ENCODE measurements at regions not wholly inside any gene's neighbourhood (a gene's known extent, or its start where the extent isn't known, plus 50 kb on each side); places are given as distances from the start of the nearest gene placed in this dataset.
"Not testable (repeated sequence)": the region's sequence is repeated elsewhere in the genome, so short reads cannot be mapped to it uniquely, and the experiment has no call there.

DNA sequence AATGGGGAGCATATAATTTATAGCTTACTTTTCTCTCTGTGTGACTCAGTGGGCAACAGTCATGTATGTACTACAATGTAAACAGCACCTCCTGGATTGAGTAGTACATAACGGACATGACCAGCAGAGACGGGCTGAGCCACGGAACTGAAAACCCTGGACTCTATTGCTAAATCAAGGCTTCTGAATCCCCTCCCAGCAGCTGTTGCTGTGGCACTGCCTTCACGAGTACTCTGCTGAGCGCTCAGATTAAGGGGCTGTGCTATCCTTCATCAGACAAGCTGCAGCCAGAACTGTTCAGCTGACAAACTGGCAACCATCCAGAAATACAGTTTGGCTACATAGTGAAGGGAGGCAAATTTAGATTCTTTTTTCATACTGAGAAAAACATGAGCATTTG, 131.3 kb upstream of the CCDC180 start:
- no peak for DNase-seq

DNA sequence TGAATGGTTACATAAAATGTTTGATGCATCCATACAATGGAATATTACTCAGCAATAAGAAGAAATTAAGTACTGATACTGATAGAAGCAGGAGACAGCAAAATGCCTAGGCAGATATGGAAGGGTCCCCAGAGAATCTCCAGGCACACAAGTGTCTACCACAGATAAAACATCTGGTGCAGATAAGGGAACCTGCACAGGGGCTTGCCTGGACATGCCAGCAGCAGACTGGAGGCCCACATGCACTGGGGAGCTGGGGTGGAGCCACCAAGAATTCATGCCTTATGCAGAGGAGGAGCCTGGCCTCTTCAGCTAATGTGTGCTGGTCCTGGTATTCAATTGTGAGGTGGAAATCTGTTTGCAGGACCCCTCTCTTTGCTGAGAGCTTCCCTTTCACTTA, 129.2 kb upstream of the CTSV start:
- not testable (repeated sequence) for DNase-seq

DNA sequence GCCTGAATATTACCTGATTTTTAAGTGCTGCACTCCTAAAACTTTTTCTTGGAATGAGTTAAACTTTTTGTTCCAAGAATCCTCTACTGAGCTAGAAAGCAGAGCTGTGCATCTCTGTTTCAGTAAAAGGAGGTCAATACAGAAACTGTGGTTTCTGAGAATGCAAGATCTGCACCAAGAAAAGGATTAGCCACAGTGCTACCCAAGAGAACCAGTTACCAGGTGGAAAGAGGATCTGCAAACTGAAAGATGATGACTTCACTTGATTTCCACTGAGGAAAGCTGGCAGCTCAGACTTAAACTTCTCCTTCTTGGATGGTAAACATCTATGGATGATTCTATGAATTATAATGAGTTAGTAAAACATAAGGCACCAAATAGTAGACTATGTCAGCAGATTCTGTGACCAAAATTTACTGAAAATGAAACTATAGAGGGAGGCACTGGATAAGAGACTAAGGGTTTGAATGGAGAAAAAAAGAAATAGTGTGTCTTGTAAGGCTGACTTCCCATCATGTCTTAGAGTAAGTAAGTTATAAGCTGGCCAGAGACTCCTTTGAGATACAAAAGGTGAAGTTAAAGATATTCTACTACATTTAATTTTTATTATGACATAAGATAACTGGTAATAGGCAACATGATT, 127.7 kb upstream of the CTSV start:
- DNase-seq, result peak in 1 of 5 donors; percentile 53

DNA sequence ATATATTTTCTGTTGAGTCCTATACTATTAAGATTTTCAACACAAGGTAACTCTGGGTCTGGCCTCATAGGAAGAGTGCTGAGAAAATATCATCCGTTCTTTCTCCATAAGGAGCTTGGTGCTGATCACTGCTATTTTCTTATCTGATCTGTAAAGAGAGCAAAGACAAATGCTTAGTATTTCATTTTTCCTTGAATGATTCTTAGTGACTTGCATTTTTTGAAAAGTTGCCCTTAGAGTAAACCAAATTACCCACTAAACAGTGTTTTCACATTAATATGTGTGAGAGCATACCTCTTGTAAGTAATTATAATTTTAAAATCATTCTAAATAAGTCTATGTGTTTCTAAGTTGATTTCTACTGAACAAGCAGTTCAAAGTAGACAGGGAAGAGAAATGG, 121.3 kb upstream of the CTSV start:
- DNase-seq, result no peak

DNA sequence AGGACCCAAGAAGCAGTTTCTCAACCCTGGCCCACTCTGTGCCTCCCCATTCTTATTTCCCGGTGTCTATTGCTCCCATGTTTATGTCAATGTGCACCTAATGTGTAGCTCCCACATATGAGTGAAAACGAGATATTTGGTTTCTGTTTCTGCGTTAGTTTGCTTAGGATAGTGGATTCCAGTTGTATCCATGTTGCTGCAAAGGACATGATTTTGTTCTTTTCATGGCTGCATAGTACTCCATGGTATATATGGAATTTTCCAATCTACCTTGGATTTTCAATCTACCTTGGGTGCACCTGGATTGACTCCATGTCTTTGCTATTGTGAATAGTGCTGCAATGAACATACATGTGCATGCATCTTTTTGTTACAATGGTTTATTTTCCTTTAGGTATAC, 119.8 kb upstream of the CTSV start:
- not testable (repeated sequence) for DNase-seq

DNA sequence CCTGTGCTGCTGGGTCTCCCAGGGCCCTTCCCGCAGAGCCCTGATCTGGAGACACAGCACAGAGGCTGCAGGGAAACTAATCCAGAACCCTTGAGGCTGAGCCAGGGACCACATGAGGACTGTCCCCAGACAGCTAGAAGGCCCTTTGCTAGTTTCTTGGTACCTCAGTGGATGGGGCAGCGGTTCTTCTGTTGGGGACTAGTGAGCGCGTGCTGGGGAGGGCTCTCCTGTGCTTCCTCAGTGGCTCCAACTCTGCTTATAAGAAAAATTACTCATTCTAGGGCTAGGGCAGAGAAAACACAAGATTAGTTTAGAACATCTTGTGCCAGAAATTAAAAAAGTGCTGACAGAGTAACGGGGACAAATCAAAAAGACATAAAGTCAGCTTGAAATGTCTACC, 116.5 kb upstream of the CTSV start:
- DNase-seq, result not testable (repeated sequence)

DNA sequence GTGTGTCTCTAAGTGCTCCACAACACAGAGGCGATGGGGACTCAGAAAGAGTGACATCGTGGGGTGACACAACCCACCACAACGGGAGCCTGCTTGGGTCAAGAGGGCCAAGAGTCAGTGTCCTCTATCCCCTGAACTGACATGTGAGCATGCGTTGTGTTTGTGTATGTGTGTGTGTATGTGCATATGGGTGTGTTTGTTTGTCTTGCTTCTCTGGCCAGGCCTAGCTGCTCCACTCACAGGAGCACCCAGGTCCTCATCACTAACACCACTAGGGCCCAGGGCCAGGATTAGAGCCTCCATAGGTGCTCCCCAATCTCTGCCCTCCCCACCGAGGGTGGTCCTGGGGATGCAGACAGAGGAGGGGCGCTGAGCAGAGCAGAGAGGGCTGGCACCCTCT, 115.0 kb upstream of the CTSV start:
- no peak for DNase-seq

DNA sequence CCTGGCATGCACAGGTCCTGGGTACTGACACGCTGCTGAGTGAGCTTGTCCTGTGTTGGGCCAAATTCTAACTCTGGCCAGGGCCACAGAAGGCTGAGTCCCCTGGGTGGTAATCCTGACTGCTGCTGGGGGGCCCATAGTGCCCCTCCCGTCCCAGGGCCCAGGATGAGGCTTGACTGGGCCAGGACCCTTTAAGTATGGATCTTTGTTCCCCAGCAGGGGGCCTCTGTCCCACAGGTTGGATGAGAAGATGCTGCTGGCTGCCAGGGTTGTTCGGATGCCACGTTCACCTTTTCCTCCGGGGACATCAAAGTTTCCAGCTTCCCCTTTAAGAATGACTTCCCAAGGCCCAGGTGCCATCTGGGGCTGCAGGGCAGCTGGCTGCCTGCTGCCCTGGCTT, 114.2 kb upstream of the CTSV start:
- not testable (repeated sequence) for DNase-seq

DNA sequence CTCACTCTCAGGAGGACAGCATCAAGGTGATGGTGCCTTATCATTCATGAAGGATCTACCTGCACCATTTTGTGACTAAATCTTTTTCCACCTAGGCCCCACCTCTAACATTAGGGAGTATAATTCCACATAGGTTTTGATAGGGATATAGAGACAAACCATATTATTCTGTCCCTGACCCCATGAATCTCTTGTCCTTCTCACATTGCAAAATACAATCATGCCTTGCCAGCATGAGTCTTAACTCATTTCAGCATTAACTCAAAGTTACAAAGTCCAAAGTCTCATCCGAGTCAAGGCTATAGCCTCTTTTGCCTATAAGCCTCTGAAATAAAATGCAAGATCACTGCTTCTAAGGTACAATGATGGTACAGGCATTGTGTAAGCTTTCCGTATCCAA, 111.5 kb upstream of the CTSV start:
- DNase-seq, result not testable (repeated sequence)

DNA sequence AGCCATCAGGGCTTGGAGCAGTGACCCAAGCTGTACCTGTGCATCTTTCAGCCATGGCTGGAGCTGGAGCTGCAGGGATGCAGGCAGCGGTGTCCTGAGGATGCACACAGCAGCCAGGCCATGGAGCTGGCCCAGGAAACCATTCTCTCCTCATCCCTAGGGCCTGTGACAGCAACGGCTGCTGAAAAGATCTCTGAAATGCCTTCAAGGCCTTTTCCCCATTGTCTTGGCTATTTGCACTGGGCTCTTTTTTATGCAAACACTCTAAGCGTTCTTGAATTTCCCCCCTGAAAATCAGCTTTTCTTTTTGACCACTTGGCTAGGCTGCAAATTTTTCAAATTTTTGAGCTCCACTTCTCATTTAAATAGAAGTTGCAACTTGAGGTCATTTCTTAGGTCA, 109.5 kb upstream of the CTSV start:
- DNase-seq, result not testable (repeated sequence)

DNA sequence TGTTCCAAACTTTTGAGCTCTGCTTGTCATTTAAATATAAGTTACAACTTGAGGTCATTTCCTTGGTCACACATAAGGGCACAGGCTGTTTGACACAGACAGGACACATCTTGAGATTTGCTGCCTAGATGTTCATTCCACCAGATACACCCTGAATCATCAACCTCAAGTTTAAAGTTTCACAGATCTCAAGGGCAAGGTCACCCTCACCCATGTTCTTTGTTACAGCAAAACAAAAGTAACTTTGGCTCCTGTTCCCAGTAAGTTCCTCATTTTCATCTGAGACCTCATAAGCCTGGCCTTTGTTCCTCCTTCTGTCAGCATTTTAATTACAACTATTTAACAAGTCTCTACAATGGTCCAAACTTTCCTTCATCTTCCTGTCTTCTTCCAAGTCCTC, 106.7 kb upstream of the CTSV start:
- not testable (repeated sequence) for DNase-seq

DNA sequence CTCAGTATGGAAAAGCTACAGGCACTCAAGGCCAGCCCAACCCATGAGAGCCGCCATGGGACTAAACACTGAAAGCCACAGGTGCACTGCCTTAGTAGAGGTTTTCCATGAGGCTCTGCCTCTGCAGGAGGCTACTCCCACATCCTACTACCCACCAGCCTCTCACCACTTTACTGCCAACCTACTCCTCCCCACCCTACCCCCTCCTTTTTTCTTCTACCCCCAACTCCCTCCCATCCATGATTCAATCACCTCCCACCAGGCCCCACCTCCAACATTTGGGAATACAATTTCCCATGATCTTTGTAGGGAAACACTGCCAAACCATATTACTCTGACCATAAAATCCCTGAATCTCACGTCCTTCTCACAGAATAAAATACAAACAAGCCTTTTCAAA, 101.6 kb upstream of the CTSV start:
- no peak for DNase-seq

DNA sequence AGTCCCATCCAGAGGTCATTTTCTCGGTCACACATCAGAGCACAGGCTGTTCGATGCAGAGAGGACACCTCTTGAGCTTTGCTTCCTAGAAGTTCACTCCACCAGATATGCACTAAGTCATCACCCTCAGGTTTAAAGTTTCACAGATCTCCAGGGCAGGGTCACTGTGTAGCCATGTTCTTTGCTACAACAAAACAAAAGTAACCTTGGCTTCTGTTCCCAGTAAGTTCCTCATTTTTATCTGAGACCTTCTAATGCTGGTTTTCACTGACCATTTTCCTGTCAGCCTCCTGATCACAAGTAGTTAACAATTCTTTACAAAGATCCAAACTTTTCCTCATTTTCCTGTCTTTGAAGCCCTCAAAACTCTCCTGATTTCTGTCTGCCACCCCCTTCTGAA, 97.5 kb upstream of the CTSV start:
- no peak for DNase-seq

DNA sequence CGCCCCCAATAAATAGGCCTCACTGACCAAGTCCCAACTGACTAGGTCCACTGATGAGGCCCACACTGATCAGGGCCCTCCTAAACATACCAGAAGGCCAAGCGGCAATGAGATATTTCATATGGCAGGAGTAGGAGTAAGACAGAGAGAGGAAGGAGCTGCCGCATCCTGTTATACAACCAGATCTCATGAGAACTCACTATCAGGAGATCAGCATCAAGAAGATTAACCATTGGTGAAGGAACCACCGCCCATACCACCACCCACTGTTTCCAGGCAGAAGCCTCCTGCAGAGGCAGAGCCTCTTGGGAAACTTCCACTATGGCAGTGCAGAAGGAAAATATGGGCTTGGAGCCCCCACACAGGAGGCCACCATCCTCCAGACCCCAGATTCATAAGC, 95.0 kb upstream of the CTSV start:
- DNase-seq, result not testable (repeated sequence)

DNA sequence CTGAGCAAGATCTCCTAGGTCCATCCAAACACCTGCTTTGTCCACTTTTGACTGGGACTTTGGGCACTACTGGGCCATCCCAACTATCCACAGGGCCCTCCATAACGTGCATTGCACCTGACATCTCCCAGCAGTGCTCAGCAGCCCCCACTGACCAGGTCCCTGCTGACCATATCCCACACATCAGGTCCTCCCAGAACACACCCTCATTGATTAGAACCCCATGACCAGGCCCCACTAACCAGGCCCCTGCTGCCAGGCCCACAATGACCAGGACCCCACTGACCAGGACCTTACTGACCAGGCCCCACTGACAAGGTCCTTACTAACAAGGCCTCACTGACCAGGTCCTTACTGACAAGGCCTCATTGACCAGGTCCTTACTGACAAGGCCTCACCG, 93.9 kb upstream of the CTSV start:
- DNase-seq, result no peak

DNA sequence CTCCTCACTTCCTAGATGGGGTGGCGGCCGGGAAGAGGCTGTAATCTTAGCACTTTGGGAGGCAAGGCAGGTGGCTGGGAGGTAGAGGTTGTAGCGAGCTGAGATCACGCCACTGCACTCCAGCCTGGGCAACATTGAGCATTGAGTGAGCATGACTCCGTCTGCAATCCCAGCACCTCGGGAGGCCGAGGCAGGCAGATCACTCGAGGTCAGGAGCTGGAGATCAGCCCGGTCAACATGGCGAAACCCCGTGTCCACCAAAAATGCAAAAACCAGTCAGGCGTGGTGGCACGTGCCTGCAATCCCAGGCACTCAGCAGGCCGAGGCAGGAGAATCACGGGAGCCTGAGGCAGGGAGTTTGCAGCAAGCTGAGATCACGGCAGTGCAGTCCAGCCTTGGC, 91.9 kb upstream of the CTSV start:
- DNase-seq, result not testable (repeated sequence)

DNA sequence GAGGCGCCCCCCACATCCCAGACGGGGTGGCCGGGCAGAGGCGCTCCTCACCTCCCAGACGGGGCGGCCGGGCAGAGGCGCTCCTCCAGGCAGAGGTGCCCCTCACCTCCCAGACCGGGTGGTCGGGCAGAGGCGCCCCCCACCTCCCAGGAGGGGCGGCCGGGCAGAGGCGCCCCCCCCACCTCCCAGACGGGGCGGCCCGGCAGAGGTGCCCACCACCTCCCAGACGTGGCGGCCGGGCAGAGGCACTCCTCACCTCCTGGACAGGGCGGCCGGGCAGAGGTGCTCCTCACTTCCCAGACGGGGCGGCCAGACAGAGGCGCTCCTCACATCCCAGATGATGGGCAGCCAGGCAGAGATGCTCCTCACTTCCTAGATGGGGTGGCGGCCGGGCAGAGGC, 91.4 kb upstream of the CTSV start:
- not testable (repeated sequence) for DNase-seq

DNA sequence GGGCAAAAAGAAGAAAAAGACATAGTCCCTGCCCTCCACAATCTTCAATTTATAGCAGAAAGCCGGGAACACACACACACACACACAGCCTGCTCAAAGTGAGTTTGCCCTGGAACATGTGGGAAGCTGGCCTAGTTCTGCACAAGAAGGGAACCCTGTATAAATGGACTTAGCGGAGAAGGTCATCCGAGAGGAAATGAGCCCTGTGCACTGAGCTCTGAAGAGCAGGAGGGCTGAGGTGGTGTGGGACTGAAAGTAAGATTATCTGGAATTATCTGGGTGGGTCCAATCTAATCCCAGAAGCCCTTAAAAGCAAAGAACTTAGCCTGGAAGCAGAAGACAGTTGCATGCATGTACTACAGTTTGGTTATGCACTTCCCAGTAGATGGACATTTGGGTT, 90.0 kb upstream of the CTSV start:
- DNase-seq, result no peak

DNA sequence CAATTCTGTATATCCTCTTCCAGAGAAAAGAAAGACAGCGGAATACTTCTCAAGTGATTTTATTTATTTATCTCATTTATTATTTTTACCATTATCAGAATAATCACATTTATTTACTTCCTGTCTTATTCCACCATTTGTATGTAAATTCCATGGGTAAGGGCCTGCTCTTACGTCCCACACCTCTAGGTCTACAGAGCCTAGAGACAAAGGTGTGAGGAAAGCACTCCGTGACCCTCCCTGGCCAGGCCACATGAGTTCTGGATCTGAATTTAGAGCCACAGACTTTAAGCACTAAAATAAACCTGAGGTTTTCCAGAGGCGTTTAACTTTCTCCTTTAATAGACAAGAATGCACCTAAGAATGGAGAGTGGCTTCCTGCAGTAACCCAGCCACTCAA, 85.3 kb upstream of the CTSV start:
- DNase-seq, result no peak

DNA sequence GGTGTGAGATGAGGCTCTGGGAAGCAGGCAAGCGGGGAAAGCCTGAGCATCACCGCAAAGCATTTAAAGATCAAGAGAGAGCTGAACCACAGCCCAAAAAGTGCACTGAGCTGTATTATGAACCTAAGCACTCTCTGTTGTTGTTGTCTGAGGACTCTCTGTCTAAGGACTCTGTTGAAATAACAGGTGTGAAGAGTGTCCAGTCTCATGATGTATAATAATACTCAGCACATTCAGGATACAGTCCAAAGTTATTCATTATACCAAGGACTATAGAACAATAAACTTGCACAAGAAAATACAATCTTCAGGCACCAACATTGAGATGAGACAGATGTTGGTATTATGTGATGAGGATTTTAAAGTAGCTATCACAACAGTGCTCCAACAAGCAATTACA, 71.8 kb upstream of the CTSV start:
- no peak for DNase-seq

DNA sequence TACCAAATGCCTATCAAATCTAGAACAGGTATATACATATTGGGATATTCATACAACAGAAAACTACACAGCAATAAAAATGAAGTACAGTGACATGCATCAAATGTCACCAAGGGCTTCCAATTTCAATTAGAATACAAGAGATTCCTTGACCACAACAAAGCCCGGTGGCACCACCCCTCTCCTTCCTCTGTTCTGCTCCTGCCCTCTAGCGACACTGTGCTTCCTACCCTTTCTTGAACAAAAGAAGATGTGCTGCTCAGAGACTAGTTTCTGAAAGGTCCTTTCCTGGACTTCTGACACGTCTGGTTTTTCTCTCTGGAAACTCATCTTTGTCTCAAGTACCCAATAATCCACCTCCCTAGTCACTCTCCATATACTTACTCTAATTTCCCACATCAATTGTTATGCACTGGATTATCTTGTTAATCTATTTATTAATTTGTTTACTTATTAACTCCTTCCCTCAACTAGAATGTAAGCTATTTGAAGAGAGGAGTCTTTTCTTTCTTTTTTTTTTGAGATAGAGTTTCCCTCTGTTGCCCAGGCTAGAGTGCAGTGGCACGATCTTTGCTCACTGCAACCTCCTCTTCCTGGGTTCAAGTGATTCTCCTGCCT, 70.4 kb upstream of the CTSV start:
- peak in 2 of 5 donors; percentile 8 to 34 for DNase-seq

DNA sequence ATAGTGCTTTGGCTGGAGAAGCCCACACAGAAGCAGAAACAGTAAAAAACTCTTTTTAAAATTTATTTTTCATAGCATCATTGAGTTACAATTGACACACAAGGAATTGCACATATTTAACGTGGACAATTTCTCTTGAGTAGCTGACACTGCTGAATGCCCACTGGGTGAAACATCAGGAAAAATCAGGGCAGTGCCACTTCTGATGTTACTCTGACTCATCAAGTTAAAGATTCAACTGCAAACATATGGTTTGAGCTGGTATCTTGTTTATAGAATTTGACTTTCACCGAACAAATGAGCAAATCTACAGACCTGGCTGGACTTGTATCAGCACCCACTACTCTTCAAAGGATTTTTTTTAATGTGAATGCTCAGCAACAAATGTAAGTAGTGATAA, 66.3 kb upstream of the CTSV start:
- not testable (repeated sequence) for DNase-seq

DNA sequence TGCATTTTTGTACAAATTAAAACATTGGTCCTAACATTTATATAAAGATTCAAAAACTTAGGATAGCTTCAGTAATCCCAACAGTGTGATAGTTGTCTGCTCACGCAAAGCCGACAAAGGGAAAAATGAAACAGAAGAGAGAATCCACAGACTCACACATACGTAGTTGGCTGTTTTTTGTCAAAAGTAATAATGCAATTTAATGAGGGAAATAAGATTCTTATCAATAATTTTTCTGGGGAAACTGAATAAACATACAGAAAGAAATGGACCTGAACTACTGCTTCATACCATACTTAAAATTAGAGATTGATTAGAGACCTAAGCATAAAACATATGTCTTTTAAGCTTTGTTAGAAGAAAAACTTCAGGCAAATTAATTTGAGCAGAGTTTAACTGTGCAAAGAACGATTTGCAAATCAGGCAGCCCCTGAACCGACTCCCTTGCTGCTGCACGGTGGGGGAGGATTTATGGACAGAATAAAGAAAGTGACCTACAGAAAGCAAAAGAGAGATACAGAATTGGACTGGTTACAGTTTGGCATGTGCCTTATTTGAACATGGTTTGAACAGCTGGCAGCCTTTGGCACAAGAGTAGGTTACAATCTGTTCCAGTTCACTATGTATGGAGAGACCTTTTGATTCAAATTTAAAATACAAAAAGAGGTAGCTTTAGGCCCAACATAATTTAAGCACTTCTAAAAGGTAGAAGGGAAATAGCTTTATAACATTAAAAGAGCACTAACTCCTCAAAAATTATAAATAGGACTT, 64.9 kb upstream of the CTSV start:
- DNase-seq, result not testable (repeated sequence)

DNA sequence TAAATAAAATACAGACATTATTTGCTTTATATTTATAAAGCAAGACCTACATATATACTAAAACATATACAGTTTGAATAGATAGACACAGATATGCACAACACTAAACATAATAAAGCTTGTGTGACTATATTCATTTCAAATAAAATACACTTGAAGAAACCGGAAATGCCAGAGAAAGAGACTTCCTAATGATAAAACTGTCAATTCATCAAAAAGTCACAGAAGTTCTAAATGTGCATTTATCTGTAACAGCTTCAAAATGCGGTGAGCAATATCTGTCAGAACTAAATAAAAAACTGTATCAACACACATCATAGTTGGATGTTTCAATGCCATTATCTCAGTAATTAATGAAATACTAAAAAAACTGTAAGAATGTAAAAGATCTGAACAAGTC, 60.6 kb upstream of the CTSV start:
- not testable (repeated sequence) for DNase-seq

All from T-helper 1 cell (primary cell).